SK-N-SH (cell line): ENCODE measurements at regions not wholly inside any gene's neighbourhood (a gene's known extent, or its start where the extent isn't known, plus 50 kb on each side); places are given as distances from the start of the nearest gene placed in this dataset.

ENCODE experiments used
- CTCF ChIP-seq: fragments of 200-600 bp; sonication (generic); IDR thresholded peaks from 2 replicates; pipeline ENCODE4 v1.6.1; 2017; ENCODE audit warnings: antibody characterized with exemption, mild to moderate bottlenecking, moderate library complexity
- EP300 ChIP-seq, 2 experiments: IDR thresholded peaks; 2 replicates each; pipeline versions ENCODE4 v1.4.0 to v1.6.1; 2012; ENCODE audit warnings: borderline replicate concordance in 1 of 2, low read depth in 1 of 2, low read length in 1 of 2
- JUND ChIP-seq: IDR thresholded peaks from 2 replicates; pipeline ENCODE4 v1.4.0; 2012
- NRF1 ChIP-seq: IDR thresholded peaks from 2 replicates; pipeline ENCODE4 v1.6.1; 2012; ENCODE audit warnings: low read depth, mild to moderate bottlenecking, low read length
- REST ChIP-seq: IDR thresholded peaks from 2 replicates; pipeline ENCODE4 v1.6.1; 2012; ENCODE audit warnings: mild to moderate bottlenecking, low read depth, low read length, moderate library complexity
- RFX5 ChIP-seq: IDR thresholded peaks from 2 replicates; pipeline ENCODE4 v1.6.1; 2012; ENCODE audit warnings: mild to moderate bottlenecking, improper control_type of control experiment, low read length
- RXRA ChIP-seq: IDR thresholded peaks from 2 replicates; pipeline ENCODE4 v1.4.0; 2012; ENCODE audit warnings: low read depth, mild to moderate bottlenecking, borderline replicate concordance
- SIN3A ChIP-seq: IDR thresholded peaks from 2 replicates; pipeline ENCODE4 v1.6.1; 2012; ENCODE audit warnings: low read depth, mild to moderate bottlenecking, low read length, moderate library complexity, borderline replicate concordance
- USF2 ChIP-seq: fragments of 150-350 bp; IDR thresholded peaks from 2 replicates; pipeline ENCODE4 v1.6.1; 2017; ENCODE audit warnings: antibody characterized with exemption, low read length, low read depth, borderline replicate concordance

GRCh38 chr1:83509301-83509781 is 489.6 kb downstream of the TTLL7 start:
- TF ChIP-seq CTCF: no peak
- TF ChIP-seq RFX5: no peak
- TF ChIP-seq JUND: no peak
- TF ChIP-seq SIN3A: no peak
- no peak for TF ChIP-seq EP300 (IDR thresholded peaks at IDR 0.05; ENCODE audit: borderline replicate concordance in 1 of 2, low read depth in 1 of 2, low read length in 1 of 2)
- no peak for TF ChIP-seq USF2
- no peak for TF ChIP-seq RXRA
- no peak for TF ChIP-seq REST
- no peak for TF ChIP-seq NRF1
